HCEC 1CT (cell line): ENCODE measurements at regions not wholly inside any gene's neighbourhood (a gene's known extent, or its start where the extent isn't known, plus 50 kb on each side); places are given as distances from the start of the nearest gene placed in this dataset.

ENCODE experiments used
- DNase-seq: peaks from one replicate; pipeline ENCODE4 v3.0.0-alpha.2; 2017

- DNase-seq = no peak
These were observed 187.7 kb upstream of the CHRNA7 start for GRCh38 chr15:31842532-31843195.

GRCh38 chr15:31843426-31844055 lies 186.8 kb upstream of the CHRNA7 start:
- DNase-seq = no peak

GRCh38 chr15:31845791-31846190 lies 184.5 kb upstream of the CHRNA7 start:
- no peak for DNase-seq

- no peak for DNase-seq
These were observed 182.4 kb upstream of the CHRNA7 start for GRCh38 chr15:31847961-31848360.

GRCh38 chr15:31848621-31849020 lies 181.7 kb upstream of the CHRNA7 start:
- no peak for DNase-seq

GRCh38 chr15:31852933-31853799 lies 177.1 kb upstream of the CHRNA7 start:
- no peak for DNase-seq

GRCh38 chr15:31856581-31856980 lies 173.7 kb upstream of the CHRNA7 start:
- DNase-seq = no peak

- no peak for DNase-seq
These were observed 173.1 kb upstream of the CHRNA7 start for GRCh38 chr15:31857194-31857593.

- no peak for DNase-seq
These were observed 172.3 kb upstream of the CHRNA7 start for GRCh38 chr15:31858026-31858425.

GRCh38 chr15:31866248-31866647 lies 164.1 kb upstream of the CHRNA7 start:
- DNase-seq = no peak

GRCh38 chr15:31867536-31868442 lies 162.5 kb upstream of the CHRNA7 start:
- peak; percentile 60 for DNase-seq

GRCh38 chr15:31869686-31870307 lies 160.5 kb upstream of the CHRNA7 start:
- DNase-seq = no peak

- DNase-seq = peak; percentile 77
These were observed 159.8 kb upstream of the CHRNA7 start, which contains the start of gene OTUD7A for GRCh38 chr15:31870328-31871165. Gene OTUD7A, minus strand, starts transcription at chr15:31870673.

- DNase-seq = no peak
These were observed 159.0 kb upstream of the CHRNA7 start for GRCh38 chr15:31871166-31871886.

GRCh38 chr15:31871887-31872281 lies 158.4 kb upstream of the CHRNA7 start:
- no peak for DNase-seq

- no peak for DNase-seq
These were observed 143.1 kb upstream of the CHRNA7 start for GRCh38 chr15:31887246-31887645.

- no peak for DNase-seq
These were observed 137.8 kb upstream of the CHRNA7 start for GRCh38 chr15:31892513-31892912.

- DNase-seq = no peak
These were observed 136.5 kb upstream of the CHRNA7 start for GRCh38 chr15:31893780-31894179.

GRCh38 chr15:31897746-31898145 lies 132.6 kb upstream of the CHRNA7 start:
- DNase-seq = no peak

- DNase-seq = no peak
These were observed 128.8 kb upstream of the CHRNA7 start for GRCh38 chr15:31901501-31901900.

- DNase-seq = no peak
These were observed 125.3 kb upstream of the CHRNA7 start for GRCh38 chr15:31905054-31905453.
